ENCODE measurements at regions not wholly inside any gene's neighbourhood (a gene's known extent, or its start where the extent isn't known, plus 50 kb on each side); places are given as distances from the start of the nearest gene placed in this dataset.

DNA sequence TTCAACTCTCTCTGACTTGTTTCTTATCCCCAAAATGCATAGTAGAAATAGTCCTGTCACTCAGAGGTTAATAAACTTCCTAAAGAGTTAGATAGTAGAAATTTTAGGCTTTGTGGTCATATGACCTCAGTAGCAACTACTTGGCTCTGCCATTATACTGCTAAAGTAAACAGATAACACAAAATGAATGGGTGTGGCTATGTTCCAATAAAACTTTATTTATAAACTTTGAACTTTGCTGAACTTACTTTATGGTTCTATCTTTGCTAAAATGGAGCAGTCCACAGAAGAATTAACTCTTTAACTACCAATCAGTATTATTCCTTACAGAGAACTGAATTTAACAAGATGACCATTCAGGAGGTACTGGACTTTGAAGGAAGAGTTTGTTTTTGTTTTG, 393.6 kb upstream of the CDIN1 start:
- TF ChIP-seq, protein P1, sequence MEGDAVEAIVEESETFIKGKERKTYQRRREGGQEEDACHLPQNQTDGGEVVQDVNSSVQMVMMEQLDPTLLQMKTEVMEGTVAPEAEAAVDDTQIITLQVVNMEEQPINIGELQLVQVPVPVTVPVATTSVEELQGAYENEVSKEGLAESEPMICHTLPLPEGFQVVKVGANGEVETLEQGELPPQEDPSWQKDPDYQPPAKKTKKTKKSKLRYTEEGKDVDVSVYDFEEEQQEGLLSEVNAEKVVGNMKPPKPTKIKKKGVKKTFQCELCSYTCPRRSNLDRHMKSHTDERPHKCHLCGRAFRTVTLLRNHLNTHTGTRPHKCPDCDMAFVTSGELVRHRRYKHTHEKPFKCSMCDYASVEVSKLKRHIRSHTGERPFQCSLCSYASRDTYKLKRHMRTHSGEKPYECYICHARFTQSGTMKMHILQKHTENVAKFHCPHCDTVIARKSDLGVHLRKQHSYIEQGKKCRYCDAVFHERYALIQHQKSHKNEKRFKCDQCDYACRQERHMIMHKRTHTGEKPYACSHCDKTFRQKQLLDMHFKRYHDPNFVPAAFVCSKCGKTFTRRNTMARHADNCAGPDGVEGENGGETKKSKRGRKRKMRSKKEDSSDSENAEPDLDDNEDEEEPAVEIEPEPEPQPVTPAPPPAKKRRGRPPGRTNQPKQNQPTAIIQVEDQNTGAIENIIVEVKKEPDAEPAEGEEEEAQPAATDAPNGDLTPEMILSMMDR (conservative IDR thresholded peaks at IDR 0.05; ENCODE audit: low read depth, low read length), result no peak
- TF ChIP-seq SMC3 (IDR thresholded peaks at IDR 0.05; ENCODE audit: low read depth, low read length) (no peak), CEBPB (IDR thresholded peaks at IDR 0.05; ENCODE audit: low read depth, low read length) (no peak)

All from IMR-90 (cell line).